IMR-90 (cell line): ENCODE measurements at regions not wholly inside any gene's neighbourhood (a gene's known extent, or its start where the extent isn't known, plus 50 kb on each side); places are given as distances from the start of the nearest gene placed in this dataset.

Experiments used
- ATAC-seq: fragments of 200-7000 bp; cut with Tn5 transposase; 2 replicates; pipeline ENCODE4 v1.9.1; 2020; ENCODE audit warnings: low read depth, mild to moderate bottlenecking, moderate library complexity
- BruUV-seq: library from RNA; stranded (reverse); fragments of 400-500 nt; replicated peaks from 2 replicates; lab custom pipeline; 2021; lab: Mats Ljungman, UMichigan
- CTCF ChIA-PET: fragments of 300-600 bp; formaldehyde crosslinking; extraction: SDS; loops from one replicate; lab custom pipeline; 2021; ENCODE audit warnings: antibody characterized with exemption; lab: Yijun Ruan, JAX
- POLR2A ChIA-PET: fragments of 300-600 bp; sonication (Branson Sonifier 250); formaldehyde crosslinking; loops from one replicate; lab custom pipeline; 2022; ENCODE audit warnings: antibody characterized with exemption; ENCODE audit not compliant: unreplicated experiment; lab: Charles Lee
- DNase-seq: peaks from one replicate; pipeline ENCODE4 v3.0.0; 2013
- H2AFZ ChIP-seq: replicated peaks from 2 replicates; pipeline ENCODE3; 2013; ENCODE audit warnings: low read length, mild to moderate bottlenecking; ENCODE audit not compliant: poor library complexity
- H2AK5ac ChIP-seq: 2 replicates; pipeline ENCODE4 v1.6.1; 2013; ENCODE audit warnings: low read depth, low read length, inconsistent platforms
- H2AK9ac ChIP-seq: replicated peaks from 2 replicates; pipeline ENCODE3; 2013; ENCODE audit warnings: mild to moderate bottlenecking, low read depth, low read length, moderate library complexity; ENCODE audit not compliant: poor library complexity
- H2BK120ac ChIP-seq: 2 replicates; pipeline ENCODE4 v1.6.1; 2013; ENCODE audit warnings: low read depth, low read length, inconsistent platforms
- H2BK15ac ChIP-seq: 3 replicates; pipeline ENCODE4 v1.6.1; 2013; ENCODE audit warnings: low read depth, low read length, inconsistent platforms
- H2BK20ac ChIP-seq: 2 replicates; pipeline ENCODE4 v1.6.1; 2013; ENCODE audit warnings: low read depth, mild to moderate bottlenecking, inconsistent platforms, low read length, moderate library complexity
- H2BK5ac ChIP-seq: 2 replicates; pipeline ENCODE4 v1.6.1; 2013; ENCODE audit warnings: mild to moderate bottlenecking, low read depth, low read length, inconsistent platforms; ENCODE audit not compliant: poor library complexity, severe bottlenecking
- H3K14ac ChIP-seq: replicated peaks from 2 replicates; pipeline ENCODE4 v1.6.1; 2013; ENCODE audit warnings: low read depth, low read length, inconsistent platforms
- H3K18ac ChIP-seq: 2 replicates; pipeline ENCODE4 v1.6.1; 2013; ENCODE audit warnings: low read depth, low read length, control low read depth
- H3K23ac ChIP-seq: 2 replicates; pipeline ENCODE4 v1.6.1; 2013; ENCODE audit warnings: low read depth, low read length, inconsistent platforms
- H3K27ac ChIP-seq: 2 replicates; pipeline ENCODE4 v1.5.1; 2013; ENCODE audit warnings: mild to moderate bottlenecking, control low read depth, low read length; ENCODE audit not compliant: insufficient read depth
- H3K27me3 ChIP-seq: 2 replicates; pipeline ENCODE4 v1.6.1; 2013; ENCODE audit warnings: low read length; ENCODE audit not compliant: control insufficient read depth, insufficient read depth
- H3K36me3 ChIP-seq: 2 replicates; pipeline ENCODE4 v1.6.1; 2013; ENCODE audit warnings: low read length, mixed read lengths; ENCODE audit not compliant: control insufficient read depth, insufficient read depth
- H3K4ac ChIP-seq: 2 replicates; pipeline ENCODE4 v1.6.1; 2013; ENCODE audit warnings: low read depth, low read length, inconsistent platforms
- H3K4me1 ChIP-seq: 2 replicates; pipeline ENCODE4 v1.6.1; 2013; ENCODE audit warnings: low read length, mixed read lengths; ENCODE audit not compliant: control insufficient read depth, insufficient read depth
- H3K4me2 ChIP-seq: 2 replicates; pipeline ENCODE4 v1.6.1; 2013; ENCODE audit warnings: low read depth, mild to moderate bottlenecking, control low read depth, low read length, moderate library complexity
- H3K4me3 ChIP-seq: 2 replicates; pipeline ENCODE4 v1.5.1; 2013; ENCODE audit warnings: low read depth, mild to moderate bottlenecking, control low read depth, low read length, moderate library complexity; ENCODE audit not compliant: insufficient read depth
- H3K56ac ChIP-seq: 2 replicates; pipeline ENCODE4 v1.6.1; 2013; ENCODE audit warnings: low read length, inconsistent platforms; ENCODE audit not compliant: insufficient read depth; ENCODE audit errors: extremely low read depth
- H3K79me1 ChIP-seq, 2 experiments: 2 replicates each; pipeline ENCODE4 v1.6.1; 2013; ENCODE audit warnings: low read length in 2 of 2, inconsistent platforms in 1 of 2, low read depth in 1 of 2
- H3K9ac ChIP-seq: 2 replicates; pipeline ENCODE4 v1.6.1; 2013; ENCODE audit warnings: low read depth, low read length, control low read depth
- H3K9me1 ChIP-seq: 2 replicates; pipeline ENCODE4 v1.6.1; 2013; ENCODE audit warnings: low read length, inconsistent platforms; ENCODE audit not compliant: insufficient read depth
- H3K9me3 ChIP-seq: 2 replicates; pipeline ENCODE4 v1.6.1; 2013; ENCODE audit warnings: low read length; ENCODE audit not compliant: control insufficient read depth, insufficient read depth
- H4K20me1 ChIP-seq: 2 replicates; pipeline ENCODE4 v1.6.1; 2013; ENCODE audit warnings: low read length, inconsistent platforms; ENCODE audit not compliant: insufficient read depth
- H4K5ac ChIP-seq: 2 replicates; pipeline ENCODE4 v1.6.1; 2013; ENCODE audit warnings: mild to moderate bottlenecking, low read depth, low read length, control low read depth
- H4K8ac ChIP-seq, 2 experiments: 2 replicates each; pipeline ENCODE4 v1.6.1; 2013; ENCODE audit warnings: low read depth in 2 of 2, low read length in 2 of 2, control low read depth in 1 of 2, inconsistent platforms in 1 of 2
- H4K91ac ChIP-seq: 2 replicates; pipeline ENCODE4 v1.6.1; 2013; ENCODE audit warnings: low read depth, low read length, inconsistent platforms; ENCODE audit not compliant: insufficient read depth
- MAFK ChIP-seq: IDR thresholded peaks from 2 replicates; pipeline ENCODE4 v1.6.1; 2012; ENCODE audit warnings: low read depth, low read length, improper control_type of control experiment
- MXI1 ChIP-seq: IDR thresholded peaks from 2 replicates; pipeline ENCODE4 v1.6.1; 2012; ENCODE audit warnings: low read depth, mild to moderate bottlenecking, low read length, moderate library complexity, borderline replicate concordance
- RFX5 ChIP-seq: IDR thresholded peaks from 2 replicates; pipeline ENCODE4 v1.8.0; 2012; ENCODE audit warnings: low read depth, mild to moderate bottlenecking, low read length, moderate library complexity
- SMC3 ChIP-seq: fragments of 150-350 bp; IDR thresholded peaks from 2 replicates; pipeline ENCODE4 v1.6.1; 2016; ENCODE audit warnings: low read depth, mild to moderate bottlenecking, antibody characterized with exemption, low read length, moderate library complexity
- WGBS, 2 experiments: methylation state at CpG; one replicate each; pipeline versions ENCODE4 v1.1.5 to v1.1.7; 2013; ENCODE audit warnings: missing lambda C conversion rate in 2 of 2; ENCODE audit not compliant: insufficient read length in 1 of 2; ENCODE audit errors: extremely low coverage in 2 of 2; 5-methylcytosine and 5-hydroxymethylcytosine counted together
- dilution Hi-C: fragments of 300-500 bp; cut with HindIII; formaldehyde crosslinking; loops from one replicate; pipeline ENCODE4 v1.14.3; 2018; ENCODE audit warnings: low sequenced_read_pairs; ENCODE audit not compliant: unreplicated experiment
- in situ Hi-C: fragments of 300-500 bp; cut with MboI; formaldehyde crosslinking; loops from 3 replicates; pipeline ENCODE4 v1.14.3; 2019; ENCODE audit warnings: low sequenced_read_pairs, inconsistent platforms, mixed read lengths
- intact Hi-C: fragments of 100-400 bp; cut with micrococcal nuclease; formaldehyde crosslinking; loops from 2 replicates; pipeline ENCODE4 v1.10.0; 2022
- TF ChIP-seq, protein P1 (sequence below): fragments of 150-350 bp; IDR thresholded peaks from 2 replicates; pipeline ENCODE4 v1.6.1; 2017; ENCODE audit warnings: mild to moderate bottlenecking, antibody characterized with exemption, low read length, low read depth

DNA sequence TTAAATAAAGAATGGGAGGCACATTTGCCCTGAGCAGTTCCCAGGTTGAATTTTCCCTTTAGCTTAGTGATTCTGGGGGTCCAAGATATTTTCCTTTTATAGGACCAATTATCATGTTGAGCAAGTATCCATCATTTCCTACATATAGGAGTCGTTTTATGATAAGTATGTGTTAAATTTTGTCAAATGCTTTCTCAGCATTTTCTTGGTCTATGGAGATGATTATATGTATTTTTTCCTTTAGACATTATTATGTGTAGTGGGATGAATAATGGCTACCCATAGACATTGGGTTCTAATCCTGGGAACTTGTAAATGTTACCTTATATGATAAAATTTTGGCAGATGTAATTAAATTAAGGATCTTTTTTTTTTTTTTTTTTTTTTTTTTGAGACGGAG, 128.7 kb downstream of the LMO4 start:
- H2AK9ac ChIP-seq = no peak overlapping the region

More for the DNA sequence above, 128.7 kb downstream of the LMO4 start:
- in situ Hi-C loops = no loop called here
- intact Hi-C loops = no loop called here
- Histone ChIP-seq H2AFZ (no peak overlapping the region), H2BK20ac (no peak overlapping the region), H2AK5ac (no peak overlapping the region), H3K4ac (no peak overlapping the region), H2BK5ac (no peak overlapping the region), H3K14ac (no peak overlapping the region), H2BK120ac (no peak overlapping the region), H3K27me3 (no peaks in the 10 kb centered on the region), H3K18ac (no peak overlapping the region), H4K91ac (no peak overlapping the region), H4K20me1 (no peaks in the 10 kb centered on the region), H3K56ac (no peak overlapping the region), H3K9me3 (no peaks in the 10 kb centered on the region), H3K4me2 (no peak overlapping the region), H3K79me1 (no peaks in the 10 kb centered on the region), H3K36me3 (no peaks in the 10 kb centered on the region), H2BK15ac (no peak overlapping the region), H3K23ac (no peak overlapping the region), H3K4me3 (no peak overlapping the region), H3K4me1 (no peaks in the 10 kb centered on the region), H4K8ac (no peak overlapping the region), H3K9me1 (no peaks in the 10 kb centered on the region), H3K9ac (no peak overlapping the region), H3K27ac (no peak overlapping the region), H4K5ac (no peak overlapping the region)
- TF ChIP-seq MAFK (peak; percentile 35; the same call in 1 of the 2 replicates), RFX5 (no peak), SMC3 (no peak), MXI1 (no peak)
- TF ChIP-seq, protein P1, sequence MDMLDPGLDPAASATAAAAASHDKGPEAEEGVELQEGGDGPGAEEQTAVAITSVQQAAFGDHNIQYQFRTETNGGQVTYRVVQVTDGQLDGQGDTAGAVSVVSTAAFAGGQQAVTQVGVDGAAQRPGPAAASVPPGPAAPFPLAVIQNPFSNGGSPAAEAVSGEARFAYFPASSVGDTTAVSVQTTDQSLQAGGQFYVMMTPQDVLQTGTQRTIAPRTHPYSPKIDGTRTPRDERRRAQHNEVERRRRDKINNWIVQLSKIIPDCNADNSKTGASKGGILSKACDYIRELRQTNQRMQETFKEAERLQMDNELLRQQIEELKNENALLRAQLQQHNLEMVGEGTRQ = no peak
- no peak for DNase-seq
- ATAC-seq = no peak
- BruUV-seq = no TSS peak
- ChIA-PET POLR2A (no interaction called here), CTCF (no interaction called here)
- dilution Hi-C loops = no loop called here
- WGBS, 2 experiments = no CpG with 5 or more reads among the region's 2 CpGs
